ENCODE measurements at regions not wholly inside any gene's neighbourhood (a gene's known extent, or its start where the extent isn't known, plus 50 kb on each side); places are given as distances from the start of the nearest gene placed in this dataset.
"Not testable (repeated sequence)": the region's sequence is repeated elsewhere in the genome, so short reads cannot be mapped to it uniquely, and the experiment has no call there.

GRCh38 chr6:78589436-78589835, 277.9 kb upstream of the IRAK1BP1 start:
- no peak for DNase-seq (ENCODE audit: low spot score)

GRCh38 chr6:78593898-78594667, 273.3 kb upstream of the IRAK1BP1 start:
- DNase-seq (ENCODE audit: low spot score): no peak

DNA sequence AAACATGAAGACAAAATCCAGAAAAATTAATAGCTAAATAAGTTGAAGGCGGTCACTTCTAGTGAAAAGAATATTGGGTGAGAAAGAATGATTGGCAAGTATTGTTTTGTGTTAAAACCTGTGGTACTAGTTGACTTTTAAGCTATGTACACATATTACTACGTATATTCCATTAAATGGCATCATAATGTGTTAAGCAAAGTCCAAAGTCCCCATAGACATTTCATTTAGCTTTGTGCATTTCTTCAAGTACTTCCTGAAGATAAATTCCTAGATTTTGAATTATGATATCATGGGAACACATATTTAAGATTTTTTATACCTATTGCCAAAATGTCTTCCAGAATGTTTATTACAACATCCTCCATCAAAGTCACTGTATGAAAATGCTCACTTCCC, 272.7 kb upstream of the IRAK1BP1 start:
- no peak for DNase-seq (ENCODE audit: low spot score)

DNA sequence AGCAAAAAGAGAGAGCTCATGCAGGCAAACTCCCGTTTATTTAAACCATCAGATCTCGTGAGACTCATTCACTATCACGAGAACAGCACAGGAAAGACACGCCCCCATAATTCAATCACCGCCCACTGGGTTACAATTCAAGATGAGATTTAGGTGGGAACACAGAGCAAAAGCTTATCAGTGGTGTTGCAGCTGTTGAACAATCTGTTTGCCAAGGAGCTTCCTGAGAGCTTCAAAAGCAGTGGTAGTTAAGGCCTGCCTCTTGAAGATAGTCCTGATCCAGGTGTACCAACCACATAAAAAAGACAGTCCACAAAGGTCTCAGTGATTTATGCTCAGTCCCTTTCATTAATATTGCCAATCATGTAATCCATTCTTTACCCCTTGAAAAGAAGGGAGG, 269.4 kb upstream of the IRAK1BP1 start:
- DNase-seq (ENCODE audit: low spot score): no peak

GRCh38 chr6:78598966-78599365, 268.4 kb upstream of the IRAK1BP1 start:
- DNase-seq (ENCODE audit: low spot score): peak; percentile 28

GRCh38 chr6:78599526-78599925, 267.8 kb upstream of the IRAK1BP1 start:
- DNase-seq (ENCODE audit: low spot score): no peak

GRCh38 chr6:78605909-78606446, 261.4 kb upstream of the IRAK1BP1 start:
- peak; percentile 39 for DNase-seq (ENCODE audit: low spot score)

GRCh38 chr6:78607189-78607588, 260.2 kb upstream of the IRAK1BP1 start:
- no peak for DNase-seq (ENCODE audit: low spot score)

GRCh38 chr6:78611102-78611620, 256.2 kb upstream of the IRAK1BP1 start:
- DNase-seq (ENCODE audit: low spot score): no peak

- no peak for DNase-seq (ENCODE audit: low spot score)
These were observed 255.4 kb upstream of the IRAK1BP1 start for GRCh38 chr6:78611886-78612480.

DNA sequence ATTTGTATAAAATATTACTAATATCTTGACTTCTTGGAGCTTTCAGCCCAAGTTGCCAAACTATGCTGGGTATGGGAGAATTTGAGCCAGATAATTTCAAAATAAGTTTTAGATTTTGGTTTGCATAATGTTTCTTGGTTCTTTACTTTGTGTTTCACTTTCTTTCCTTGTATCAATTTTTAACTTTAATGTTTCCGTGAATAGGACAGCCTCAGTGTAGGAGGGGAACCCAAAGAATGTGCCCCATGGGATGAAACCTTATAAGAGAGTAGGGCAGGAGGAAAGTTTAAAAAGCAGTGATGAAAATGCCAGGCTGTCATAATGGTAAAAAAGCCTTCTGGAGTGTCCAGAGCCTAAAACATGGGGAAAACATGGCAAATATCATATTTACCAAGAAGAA, 252.4 kb upstream of the IRAK1BP1 start:
- no peak for DNase-seq (ENCODE audit: low spot score)

- no peak for DNase-seq (ENCODE audit: low spot score)
These were observed 251.9 kb upstream of the IRAK1BP1 start for GRCh38 chr6:78615430-78615904.

DNA sequence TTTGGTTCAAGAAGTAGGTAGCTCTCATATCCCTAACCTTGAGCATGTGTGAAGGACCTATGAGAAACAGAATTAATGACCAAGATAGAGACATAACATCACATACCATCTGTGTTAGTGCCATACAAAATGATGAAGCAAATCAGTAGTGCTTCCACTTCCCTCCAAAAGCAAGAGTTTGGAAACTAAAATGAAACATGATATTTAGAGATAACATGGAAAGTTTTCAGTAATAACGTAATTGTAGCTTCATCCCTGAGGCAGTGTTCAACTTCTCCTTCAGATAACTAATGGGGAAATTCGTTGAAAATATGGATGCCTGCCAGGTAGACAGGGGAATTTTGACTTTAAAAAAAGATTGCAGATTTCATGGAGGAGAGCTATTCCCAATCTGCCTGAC, 248.4 kb upstream of the IRAK1BP1 start:
- DNase-seq (ENCODE audit: low spot score): no peak

- no peak for DNase-seq (ENCODE audit: low spot score)
These were observed 243.8 kb upstream of the IRAK1BP1 start for GRCh38 chr6:78623554-78623953.

DNA sequence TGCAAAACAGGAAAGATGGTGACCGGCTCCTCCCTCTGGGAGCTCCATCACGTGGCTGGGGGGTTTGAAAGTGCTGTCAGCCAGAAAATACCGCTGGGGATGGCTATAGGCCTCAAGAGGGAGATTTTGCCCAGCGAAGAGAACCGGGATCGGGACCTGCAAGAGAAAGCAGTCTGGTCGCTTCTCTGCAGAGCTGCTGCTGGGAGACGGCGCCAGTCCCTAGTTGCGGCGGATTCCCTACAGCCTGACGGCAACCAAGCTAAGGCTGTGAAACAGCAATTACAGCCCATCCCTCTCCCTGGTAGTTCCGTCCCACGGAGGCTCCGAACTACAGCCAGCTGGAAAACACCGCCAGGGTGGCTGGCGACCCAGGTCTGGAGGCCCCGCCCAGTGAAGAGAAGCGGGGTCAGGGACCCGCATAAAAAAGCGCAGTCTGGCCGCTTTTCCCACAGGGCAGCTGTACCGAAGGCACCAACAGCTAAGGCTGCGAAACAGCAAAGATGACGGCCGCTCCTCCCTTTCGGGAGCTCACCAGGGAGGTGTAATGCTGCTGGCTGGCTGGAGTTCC, 238.1 kb upstream of the IRAK1BP1 start:
- peak; percentile 30 for DNase-seq (ENCODE audit: low spot score)

DNA sequence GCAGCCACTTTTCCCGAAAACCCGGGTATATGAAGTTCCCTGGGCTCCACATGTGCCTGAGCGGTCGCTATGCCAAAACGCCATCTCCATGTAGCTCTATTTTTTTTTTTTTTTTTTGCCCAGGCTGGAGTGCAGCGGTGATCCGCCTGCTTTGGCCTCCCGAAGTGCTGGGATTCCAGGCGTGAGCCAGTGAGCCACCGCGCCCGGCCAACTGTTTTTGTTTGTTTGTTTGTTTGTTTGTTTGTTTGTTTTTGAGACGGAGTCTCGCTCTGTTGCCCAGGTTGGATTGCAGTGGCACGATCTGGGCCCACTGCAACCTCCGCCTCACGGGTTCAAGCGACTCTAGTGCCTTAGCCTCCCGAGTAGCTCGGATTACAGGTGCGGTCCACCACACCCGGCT, 237.5 kb upstream of the IRAK1BP1 start:
- no peak for DNase-seq (ENCODE audit: low spot score)

- no peak for DNase-seq (ENCODE audit: low spot score)
These were observed 235.4 kb upstream of the IRAK1BP1 start for GRCh38 chr6:78631976-78632375.

DNA sequence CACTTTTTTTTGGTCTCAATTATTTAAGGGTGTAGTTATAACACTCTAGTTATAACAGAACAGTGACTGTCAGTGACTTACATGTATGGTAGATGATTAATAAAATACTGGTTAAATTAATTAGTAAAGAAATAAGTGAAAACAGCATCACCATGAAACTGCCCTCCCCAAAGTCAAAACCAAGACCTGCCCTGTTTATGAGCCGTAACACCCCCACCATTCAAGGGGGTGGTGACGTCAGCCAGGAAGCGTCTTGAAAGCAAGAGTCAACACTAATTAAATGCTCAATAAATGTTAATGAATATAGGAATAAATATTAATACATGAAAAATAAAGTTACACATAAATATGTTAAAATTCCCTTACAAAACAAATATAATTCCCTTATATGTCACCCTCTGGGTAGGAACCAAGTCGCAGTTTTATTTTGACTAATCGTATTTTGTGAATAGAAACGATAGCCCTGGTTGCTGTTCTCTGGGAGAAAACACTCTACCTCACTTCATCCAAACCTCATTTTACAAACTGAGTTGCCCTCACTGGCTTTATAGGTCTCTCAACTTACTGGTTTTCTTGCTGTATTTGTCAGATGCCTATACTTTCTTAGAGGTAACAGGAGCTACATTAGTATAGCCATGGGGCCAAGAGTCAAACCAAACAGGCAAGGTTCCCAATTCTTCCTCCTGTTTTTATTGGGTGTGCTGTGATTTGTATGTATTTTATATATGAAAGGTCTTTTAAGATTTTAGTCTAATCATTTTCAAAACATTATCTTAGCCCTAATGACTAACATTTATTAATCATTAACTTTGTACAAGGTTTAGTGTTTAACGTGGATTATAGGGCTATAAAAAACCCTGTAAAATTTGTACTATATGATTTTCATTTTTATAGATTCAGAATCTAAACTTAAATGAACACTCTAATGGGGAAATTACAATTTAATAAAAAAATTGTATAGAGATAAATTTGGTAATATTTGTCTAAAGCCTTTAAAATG, 227.9 kb upstream of the IRAK1BP1 start:
- no peak for DNase-seq (ENCODE audit: low spot score)

GRCh38 chr6:78643976-78644375, 223.4 kb upstream of the IRAK1BP1 start:
- DNase-seq (ENCODE audit: low spot score): not testable (repeated sequence)

GRCh38 chr6:78646542-78647415, 220.6 kb upstream of the IRAK1BP1 start:
- DNase-seq (ENCODE audit: low spot score): not testable (repeated sequence)

All from umbilical cord (tissue), 1 donor.